Vagina (tissue), 2 donors: ENCODE measurements at regions not wholly inside any gene's neighbourhood (a gene's known extent, or its start where the extent isn't known, plus 50 kb on each side); places are given as distances from the start of the nearest gene placed in this dataset.
"Not testable (repeated sequence)": the region's sequence is repeated elsewhere in the genome, so short reads cannot be mapped to it uniquely, and the experiment has no call there.

ENCODE experiments used
- DNase-seq, 2 donors: peaks; one replicate each; pipeline ENCODE4 v3.0.0-alpha.2; 2017; ENCODE audit errors: extremely low spot score in 2 of 2
- H3K27ac ChIP-seq: fragments of 200-600 bp; sonication (generic); one replicate; pipeline ENCODE4 v1.5.1; 2019
- H3K27me3 ChIP-seq: fragments of 200-600 bp; sonication (generic); one replicate; pipeline ENCODE4 v1.5.1; 2019
- H3K36me3 ChIP-seq, 2 donors: fragments of 200-600 bp; sonication (generic); one replicate each; pipeline ENCODE4 v1.5.1; 2017 to 2019
- H3K4me1 ChIP-seq: fragments of 200-600 bp; sonication (generic); one replicate; pipeline ENCODE4 v1.5.1; 2019
- H3K4me3 ChIP-seq, 2 donors: fragments of 200-600 bp; sonication (generic); 1 replicate in 1 of 2; 2 replicates in 1 of 2; pipeline ENCODE4 v1.5.1; 2016 to 2019
- H3K9me3 ChIP-seq: fragments of 200-600 bp; sonication (generic); one replicate; pipeline ENCODE4 v1.5.1; 2019
- POLR2A ChIP-seq, 2 donors: fragments of 450-650 bp; IDR thresholded peaks; one replicate each; pipeline ENCODE4 v1.6.1; 2017; ENCODE audit warnings: antibody characterized with exemption in 2 of 2, mild to moderate bottlenecking in 2 of 2, moderate library complexity in 2 of 2
- POLR2AphosphoS5 ChIP-seq, 2 donors: sonication (generic); formaldehyde crosslinking; IDR thresholded peaks; one replicate each; pipeline ENCODE4 v1.9.0; 2017; ENCODE audit warnings: antibody characterized with exemption in 2 of 2, mild to moderate bottlenecking in 2 of 2, low read depth in 1 of 2; ENCODE audit not compliant: insufficient read depth in 1 of 2
- intact Hi-C: fragments of 100-400 bp; cut with DNase I; formaldehyde crosslinking; loops from one replicate; pipeline ENCODE4 v1.15.1; 2023
- TF ChIP-seq, protein P1 (sequence below), 3 experiments: fragments of 450-650 bp in 2 of 3; fragments of 200-600 bp in 1 of 3; sonication (generic) in 1 of 3; IDR thresholded peaks; one replicate each; pipeline ENCODE4 v1.5.1; 2017 to 2019; ENCODE audit warnings: antibody characterized with exemption in 3 of 3, mild to moderate bottlenecking in 2 of 3, moderate library complexity in 2 of 3

- Histone ChIP-seq H3K27me3 (no peaks in the 10 kb centered on the region), H3K27ac (peak overlapping the region; percentile 44), H3K4me1 (peaks cover 16% of the 10 kb centered on the region), H3K9me3 (no peaks in the 10 kb centered on the region), H3K36me3 (no peaks in the 10 kb centered on the region), H3K4me3 (no peak overlapping the region)
- TF ChIP-seq POLR2AphosphoS5 (IDR thresholded peaks at IDR 0.05; ENCODE audit: insufficient read depth in 1 of 2, low read depth in 1 of 2) = peak in 1 of 2 donors; percentile 59
- TF ChIP-seq, protein P1, sequence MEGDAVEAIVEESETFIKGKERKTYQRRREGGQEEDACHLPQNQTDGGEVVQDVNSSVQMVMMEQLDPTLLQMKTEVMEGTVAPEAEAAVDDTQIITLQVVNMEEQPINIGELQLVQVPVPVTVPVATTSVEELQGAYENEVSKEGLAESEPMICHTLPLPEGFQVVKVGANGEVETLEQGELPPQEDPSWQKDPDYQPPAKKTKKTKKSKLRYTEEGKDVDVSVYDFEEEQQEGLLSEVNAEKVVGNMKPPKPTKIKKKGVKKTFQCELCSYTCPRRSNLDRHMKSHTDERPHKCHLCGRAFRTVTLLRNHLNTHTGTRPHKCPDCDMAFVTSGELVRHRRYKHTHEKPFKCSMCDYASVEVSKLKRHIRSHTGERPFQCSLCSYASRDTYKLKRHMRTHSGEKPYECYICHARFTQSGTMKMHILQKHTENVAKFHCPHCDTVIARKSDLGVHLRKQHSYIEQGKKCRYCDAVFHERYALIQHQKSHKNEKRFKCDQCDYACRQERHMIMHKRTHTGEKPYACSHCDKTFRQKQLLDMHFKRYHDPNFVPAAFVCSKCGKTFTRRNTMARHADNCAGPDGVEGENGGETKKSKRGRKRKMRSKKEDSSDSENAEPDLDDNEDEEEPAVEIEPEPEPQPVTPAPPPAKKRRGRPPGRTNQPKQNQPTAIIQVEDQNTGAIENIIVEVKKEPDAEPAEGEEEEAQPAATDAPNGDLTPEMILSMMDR (IDR thresholded peaks at IDR 0.05) = no peak
- intact Hi-C loops = no loop called here
- peak in 1 of 2 donors; percentile 85 for DNase-seq
Measured at GRCh38 chr9:75372499-75373268, 284.4 kb downstream of the OSTF1 start.

- H3K4me3 ChIP-seq = no peak overlapping the region
- H3K27ac ChIP-seq = peak overlapping the region; percentile 10
- peaks cover 19% of the 10 kb centered on the region for H3K4me1 ChIP-seq
- H3K27me3 ChIP-seq = no peaks in the 10 kb centered on the region
- no peak for DNase-seq
- H3K36me3 ChIP-seq = no peaks in the 10 kb centered on the region
- intact Hi-C loops = no loop called here
- H3K9me3 ChIP-seq = no peaks in the 10 kb centered on the region
- no peak for TF ChIP-seq POLR2A (IDR thresholded peaks at IDR 0.05)
- TF ChIP-seq POLR2AphosphoS5 (IDR thresholded peaks at IDR 0.05; ENCODE audit: insufficient read depth in 1 of 2, low read depth in 1 of 2) = no peak
- TF ChIP-seq, protein P1 (IDR thresholded peaks at IDR 0.05) = no peak
Measured at GRCh38 chr9:75376680-75377254, 288.5 kb downstream of the OSTF1 start.

DNA sequence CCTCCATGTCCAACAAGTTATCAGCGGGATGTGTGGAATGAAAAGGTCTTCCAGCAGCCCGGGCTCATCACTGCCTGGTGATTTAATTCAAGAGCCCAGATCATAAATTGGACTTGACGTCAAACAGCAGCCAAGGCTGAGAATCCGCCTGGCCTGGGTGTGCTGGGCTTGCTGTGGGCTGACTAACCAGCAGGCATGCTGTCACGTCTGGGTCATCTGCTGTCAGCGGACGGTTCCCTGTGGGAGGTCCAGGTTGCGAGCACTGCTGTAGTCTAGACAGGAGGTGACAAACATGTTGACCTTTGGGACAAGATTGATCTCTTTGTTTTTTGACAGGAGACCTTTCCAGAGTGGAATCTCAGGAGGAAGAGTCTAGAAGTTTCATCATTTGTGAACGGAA is 289.7 kb downstream of the OSTF1 start:
- peak overlapping the region; percentile 36 for H3K27ac ChIP-seq
- H3K27me3 ChIP-seq = no peaks in the 10 kb centered on the region
- TF ChIP-seq POLR2A (IDR thresholded peaks at IDR 0.05) = no peak
- peak in 1 of 2 donors; percentile 71 for TF ChIP-seq POLR2AphosphoS5 (IDR thresholded peaks at IDR 0.05; ENCODE audit: insufficient read depth in 1 of 2, low read depth in 1 of 2)
- H3K36me3 ChIP-seq = no peaks in the 10 kb centered on the region
- no peaks in the 10 kb centered on the region for H3K9me3 ChIP-seq
- peak in 1 of 2 donors; percentile 92 for DNase-seq
- intact Hi-C loops = no loop called here
- H3K4me1 ChIP-seq = peaks cover 15% of the 10 kb centered on the region
- H3K4me3 ChIP-seq = no peak overlapping the region

DNA sequence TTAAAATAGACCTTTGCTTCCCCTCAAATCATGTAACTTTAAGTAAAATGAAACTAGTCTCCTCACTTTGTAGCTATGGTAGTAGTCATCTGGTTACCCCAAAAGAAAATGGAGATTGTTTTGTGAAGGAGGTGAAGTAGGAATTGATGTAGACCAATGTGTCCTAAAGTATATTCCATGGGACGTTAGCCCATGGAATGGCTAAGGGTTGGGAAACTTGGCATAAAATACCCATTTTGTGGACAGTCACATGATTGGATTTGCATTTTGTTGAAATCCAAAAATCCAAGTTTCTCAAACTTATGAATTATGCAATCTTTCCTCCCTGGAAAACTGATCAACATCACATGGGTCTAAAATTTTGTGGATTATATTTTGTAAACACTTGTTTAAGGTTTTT is 290.6 kb downstream of the OSTF1 start:
- Histone ChIP-seq H3K9me3 (no peaks in the 10 kb centered on the region), H3K4me3 (no peak overlapping the region), H3K36me3 (no peaks in the 10 kb centered on the region), H3K27ac (no peak overlapping the region), H3K27me3 (no peaks in the 10 kb centered on the region), H3K4me1 (peaks cover 15% of the 10 kb centered on the region)
- TF ChIP-seq POLR2AphosphoS5 (IDR thresholded peaks at IDR 0.05; ENCODE audit: insufficient read depth in 1 of 2, low read depth in 1 of 2) (no peak), POLR2A (IDR thresholded peaks at IDR 0.05) (no peak)
- TF ChIP-seq, protein P1 (IDR thresholded peaks at IDR 0.05) = no peak
- intact Hi-C loops = no loop called here
- DNase-seq = no peak

GRCh38 chr9:75382126-75382525 is 293.8 kb downstream of the OSTF1 start:
- DNase-seq = no peak
- Histone ChIP-seq H3K27ac (no peak overlapping the region), H3K4me3 (no peak overlapping the region), H3K27me3 (no peaks in the 10 kb centered on the region), H3K4me1 (peaks cover 15% of the 10 kb centered on the region), H3K9me3 (peaks cover 5% of the 10 kb centered on the region), H3K36me3 (no peaks in the 10 kb centered on the region)
- TF ChIP-seq, protein P1 (IDR thresholded peaks at IDR 0.05) = no peak
- no peak for TF ChIP-seq POLR2A (IDR thresholded peaks at IDR 0.05)
- intact Hi-C loops = no loop called here

GRCh38 chr9:75383420-75384034 is 295.2 kb downstream of the OSTF1 start:
- DNase-seq, H3K27me3 ChIP-seq, H3K4me1 ChIP-seq, intact Hi-C loops, H3K9me3 ChIP-seq, H3K36me3 ChIP-seq, H3K4me3 ChIP-seq, H3K27ac ChIP-seq: not testable (repeated sequence)
